GM12891 (cell line): ENCODE measurements at regions not wholly inside any gene's neighbourhood (a gene's known extent, or its start where the extent isn't known, plus 50 kb on each side); places are given as distances from the start of the nearest gene placed in this dataset.

ENCODE experiments used
- POLR2A ChIP-seq: IDR thresholded peaks from 2 replicates; pipeline ENCODE4 v1.6.1; 2011; ENCODE audit warnings: low read depth, low read length, control low read depth
- POLR2AphosphoS5 ChIP-seq: IDR thresholded peaks from 2 replicates; pipeline ENCODE4 v1.6.1; 2011; ENCODE audit warnings: low read depth, low read length, control low read depth
- TAF1 ChIP-seq: IDR thresholded peaks from 2 replicates; pipeline ENCODE4 v1.6.1; 2011; ENCODE audit warnings: low read depth, low read length, control low read depth

- TF ChIP-seq TAF1 (no peak), POLR2A (no peak), POLR2AphosphoS5 (no peak)
These were observed 1048.4 kb downstream of the SLITRK1 start for GRCh38 chr13:82833923-82834322.
